ENCODE measurements at regions not wholly inside any gene's neighbourhood (a gene's known extent, or its start where the extent isn't known, plus 50 kb on each side); places are given as distances from the start of the nearest gene placed in this dataset.
A peak's percentile ranks its signal among the peaks of the same experiment; 100 is the strongest.

- Histone ChIP-seq H3K9me3 (no peaks in the 10 kb centered on the region), H3K27me3 (no peaks in the 10 kb centered on the region), H3K4me3 (no peak overlapping the region), H3K4me1 (peaks cover 0 to 14% of the 10 kb centered on the region in 2 donors), H3K36me3 (no peaks in the 10 kb centered on the region), H3K27ac (no peak overlapping the region)
- DNase-seq (ENCODE audit: low spot score) = no peak
- TF ChIP-seq CTCF (IDR thresholded peaks at IDR 0.05) = no peak
These were observed 61.3 kb upstream of the KCNE2 start for GRCh38 chr21:34302521-34302920.

- Histone ChIP-seq H3K9me3 (no peaks in the 10 kb centered on the region), H3K4me1 (peaks cover 0 to 14% of the 10 kb centered on the region in 2 donors), H3K36me3 (no peaks in the 10 kb centered on the region), H3K27me3 (no peaks in the 10 kb centered on the region), H3K27ac (peak overlapping the region in 1 of 2 donors; percentile 70), H3K4me3 (no peak overlapping the region)
- no peak for TF ChIP-seq CTCF (IDR thresholded peaks at IDR 0.05)
- no peak for DNase-seq (ENCODE audit: low spot score)
These were observed 57.9 kb upstream of the KCNE2 start for GRCh38 chr21:34305605-34306604.

- Histone ChIP-seq H3K36me3 (no peaks in the 10 kb centered on the region), H3K9me3 (no peaks in the 10 kb centered on the region), H3K27me3 (no peaks in the 10 kb centered on the region), H3K27ac (no peak overlapping the region), H3K4me3 (no peak overlapping the region), H3K4me1 (peaks cover 0 to 14% of the 10 kb centered on the region in 2 donors)
- no peak for DNase-seq (ENCODE audit: low spot score)
- TF ChIP-seq CTCF (IDR thresholded peaks at IDR 0.05) = no peak
These were observed 55.7 kb upstream of the KCNE2 start for GRCh38 chr21:34307991-34308532.

- H3K4me1 ChIP-seq = peaks cover 0 to 3% of the 10 kb centered on the region in 2 donors
- no peak overlapping the region for H3K27ac ChIP-seq
- H3K9me3 ChIP-seq = no peaks in the 10 kb centered on the region
- no peak for TF ChIP-seq CTCF (IDR thresholded peaks at IDR 0.05)
- no peaks in the 10 kb centered on the region for H3K36me3 ChIP-seq
- H3K4me3 ChIP-seq = no peak overlapping the region
- no peaks in the 10 kb centered on the region for H3K27me3 ChIP-seq
- DNase-seq (ENCODE audit: low spot score) = no peak
These were observed 52.1 kb upstream of the KCNE2 start for GRCh38 chr21:34311561-34312330.

GRCh38 chr21:34313116-34313515 lies 50.7 kb upstream of the KCNE2 start:
- Histone ChIP-seq H3K27ac (no peak overlapping the region), H3K36me3 (no peaks in the 10 kb centered on the region), H3K9me3 (no peaks in the 10 kb centered on the region), H3K4me1 (no peaks in the 10 kb centered on the region), H3K27me3 (no peaks in the 10 kb centered on the region), H3K4me3 (no peak overlapping the region)
- TF ChIP-seq CTCF (IDR thresholded peaks at IDR 0.05) = no peak
- DNase-seq (ENCODE audit: low spot score) = no peak
